ENCODE measurements at regions not wholly inside any gene's neighbourhood (a gene's known extent, or its start where the extent isn't known, plus 50 kb on each side); places are given as distances from the start of the nearest gene placed in this dataset.

DNA sequence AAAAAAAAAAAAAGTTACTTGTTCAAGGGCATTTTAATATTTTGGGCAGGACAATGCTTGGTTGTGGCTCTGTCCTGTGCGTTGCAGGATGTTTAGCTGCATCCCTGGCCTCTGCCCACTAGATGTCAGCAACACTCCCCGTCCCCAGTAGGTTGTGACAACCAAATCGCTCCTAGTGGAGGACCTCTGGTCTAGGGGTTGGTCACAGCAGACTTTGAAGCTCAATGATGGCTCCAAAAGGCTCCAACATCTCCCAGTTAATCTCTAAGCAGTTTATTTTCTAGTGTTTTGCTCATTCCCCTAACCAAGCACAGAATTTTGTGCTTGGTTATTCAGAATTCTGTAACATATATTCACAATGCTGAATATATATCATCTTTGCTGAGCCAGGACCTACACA, 67.0 kb downstream of the CHRNA1 start:
- no peak overlapping the region for H3K4me3 ChIP-seq (ENCODE audit: severe bottlenecking)
- H3K27me3 ChIP-seq (ENCODE audit: insufficient read depth, poor library complexity, severe bottlenecking) = no peaks in the 10 kb centered on the region
- peak; percentile 91 for ATAC-seq (ENCODE audit: low read depth)
- no peaks in the 10 kb centered on the region for H3K9me3 ChIP-seq (ENCODE audit: severe bottlenecking)
- TF ChIP-seq, protein P1, sequence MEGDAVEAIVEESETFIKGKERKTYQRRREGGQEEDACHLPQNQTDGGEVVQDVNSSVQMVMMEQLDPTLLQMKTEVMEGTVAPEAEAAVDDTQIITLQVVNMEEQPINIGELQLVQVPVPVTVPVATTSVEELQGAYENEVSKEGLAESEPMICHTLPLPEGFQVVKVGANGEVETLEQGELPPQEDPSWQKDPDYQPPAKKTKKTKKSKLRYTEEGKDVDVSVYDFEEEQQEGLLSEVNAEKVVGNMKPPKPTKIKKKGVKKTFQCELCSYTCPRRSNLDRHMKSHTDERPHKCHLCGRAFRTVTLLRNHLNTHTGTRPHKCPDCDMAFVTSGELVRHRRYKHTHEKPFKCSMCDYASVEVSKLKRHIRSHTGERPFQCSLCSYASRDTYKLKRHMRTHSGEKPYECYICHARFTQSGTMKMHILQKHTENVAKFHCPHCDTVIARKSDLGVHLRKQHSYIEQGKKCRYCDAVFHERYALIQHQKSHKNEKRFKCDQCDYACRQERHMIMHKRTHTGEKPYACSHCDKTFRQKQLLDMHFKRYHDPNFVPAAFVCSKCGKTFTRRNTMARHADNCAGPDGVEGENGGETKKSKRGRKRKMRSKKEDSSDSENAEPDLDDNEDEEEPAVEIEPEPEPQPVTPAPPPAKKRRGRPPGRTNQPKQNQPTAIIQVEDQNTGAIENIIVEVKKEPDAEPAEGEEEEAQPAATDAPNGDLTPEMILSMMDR (IDR thresholded peaks at IDR 0.05; ENCODE audit: poor library complexity, severe bottlenecking) = peak; percentile 92
- DNase-seq (ENCODE audit: low spot score) = no peak
- H3K27ac ChIP-seq (ENCODE audit: poor library complexity, severe bottlenecking) = no peak overlapping the region
- no peaks in the 10 kb centered on the region for H3K36me3 ChIP-seq (ENCODE audit: low read depth)
- H3K4me1 ChIP-seq (ENCODE audit: insufficient read depth, poor library complexity, severe bottlenecking) = no peaks in the 10 kb centered on the region

DNA sequence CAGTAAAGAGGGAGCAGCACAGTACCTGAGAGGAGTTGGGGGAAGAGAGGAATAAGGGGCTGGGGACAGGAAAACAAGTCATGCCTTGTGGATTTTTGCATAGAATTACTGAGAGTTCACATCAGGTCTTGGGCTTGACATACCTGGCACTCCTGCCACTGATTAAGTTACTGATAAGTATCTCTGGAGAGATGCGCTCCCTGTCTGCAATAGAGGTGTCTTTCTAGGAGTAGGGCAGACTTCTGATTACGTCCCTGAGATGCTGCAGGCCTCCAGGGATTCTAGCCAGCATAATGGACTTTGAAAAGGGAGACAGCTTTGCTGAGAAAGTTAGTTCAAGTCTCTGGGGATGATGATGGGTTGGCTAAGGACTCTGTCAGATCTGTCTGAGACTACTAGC, 69.4 kb downstream of the CHRNA1 start:
- H3K27ac ChIP-seq (ENCODE audit: poor library complexity, severe bottlenecking) = no peak overlapping the region
- no peaks in the 10 kb centered on the region for H3K36me3 ChIP-seq (ENCODE audit: low read depth)
- DNase-seq (ENCODE audit: low spot score) (no peak), ATAC-seq (ENCODE audit: low read depth) (no peak)
- TF ChIP-seq, protein P1 (IDR thresholded peaks at IDR 0.05; ENCODE audit: poor library complexity, severe bottlenecking) = no peak
- no peaks in the 10 kb centered on the region for H3K27me3 ChIP-seq (ENCODE audit: insufficient read depth, poor library complexity, severe bottlenecking)
- no peaks in the 10 kb centered on the region for H3K4me1 ChIP-seq (ENCODE audit: insufficient read depth, poor library complexity, severe bottlenecking)
- H3K9me3 ChIP-seq (ENCODE audit: severe bottlenecking) = no peaks in the 10 kb centered on the region
- no peak overlapping the region for H3K4me3 ChIP-seq (ENCODE audit: severe bottlenecking)

DNA sequence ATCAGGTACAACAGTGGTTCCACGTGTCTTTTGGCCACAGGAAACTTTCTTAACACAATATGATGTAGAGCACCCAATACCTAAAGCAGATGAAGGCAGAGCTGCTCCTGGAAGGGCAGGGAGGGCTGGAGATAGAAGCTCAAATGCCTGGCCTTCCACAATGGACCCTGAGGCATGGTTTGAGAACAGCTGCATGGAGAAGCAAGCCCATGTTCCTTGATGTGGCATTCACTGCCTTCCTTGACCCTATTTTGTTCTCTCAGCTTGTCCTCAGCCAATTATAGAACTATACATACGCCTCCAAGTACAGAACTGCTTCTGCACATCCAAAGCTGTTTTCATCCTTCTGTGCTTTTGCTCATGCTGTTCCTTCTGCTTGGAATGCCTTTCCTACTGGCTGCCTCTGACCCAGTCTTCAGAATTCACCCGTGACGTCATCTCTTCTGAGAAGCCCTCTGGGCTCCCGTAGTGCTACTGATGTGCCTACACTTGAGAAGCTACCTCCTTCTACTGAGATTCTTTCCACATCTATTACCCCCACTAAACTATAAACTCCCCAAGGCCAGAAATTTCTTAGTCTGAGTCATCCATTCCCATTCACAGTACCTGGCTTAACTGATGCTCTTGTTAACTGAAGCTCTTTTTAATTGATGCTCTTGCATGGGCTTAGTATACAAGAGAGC, 69.9 kb downstream of the CHRNA1 start:
- TF ChIP-seq, protein P1 (IDR thresholded peaks at IDR 0.05; ENCODE audit: poor library complexity, severe bottlenecking) = no peak
- Histone ChIP-seq H3K36me3 (ENCODE audit: low read depth) (no peaks in the 10 kb centered on the region), H3K4me1 (ENCODE audit: insufficient read depth, poor library complexity, severe bottlenecking) (no peaks in the 10 kb centered on the region), H3K27me3 (ENCODE audit: insufficient read depth, poor library complexity, severe bottlenecking) (no peaks in the 10 kb centered on the region), H3K27ac (ENCODE audit: poor library complexity, severe bottlenecking) (no peak overlapping the region), H3K9me3 (ENCODE audit: severe bottlenecking) (no peaks in the 10 kb centered on the region), H3K4me3 (ENCODE audit: severe bottlenecking) (no peak overlapping the region)
- ATAC-seq (ENCODE audit: low read depth) (no peak), DNase-seq (ENCODE audit: low spot score) (no peak)

DNA sequence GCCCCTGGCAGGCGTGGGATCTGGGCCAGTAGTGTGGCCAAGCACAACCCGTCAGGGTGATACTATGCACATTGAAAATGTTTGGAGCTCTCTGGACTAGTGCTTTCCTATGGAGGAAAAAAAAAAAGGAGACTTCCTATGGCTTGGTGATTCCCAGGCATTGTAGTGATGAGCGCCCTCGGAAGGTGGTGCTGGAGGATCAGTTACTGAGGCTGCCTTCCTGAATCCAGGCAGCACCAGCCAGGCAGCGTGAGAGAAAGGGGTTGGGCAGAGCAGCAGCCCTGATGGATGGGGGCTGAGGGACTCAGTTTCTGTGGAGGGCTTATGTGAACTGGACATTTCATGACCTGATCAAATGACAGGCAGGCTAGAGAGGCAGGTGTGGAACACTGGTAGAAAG, 70.9 kb downstream of the CHRNA1 start:
- no peaks in the 10 kb centered on the region for H3K4me1 ChIP-seq (ENCODE audit: insufficient read depth, poor library complexity, severe bottlenecking)
- no peaks in the 10 kb centered on the region for H3K27me3 ChIP-seq (ENCODE audit: insufficient read depth, poor library complexity, severe bottlenecking)
- ATAC-seq (ENCODE audit: low read depth) (no peak), DNase-seq (ENCODE audit: low spot score) (no peak)
- no peak overlapping the region for H3K27ac ChIP-seq (ENCODE audit: poor library complexity, severe bottlenecking)
- no peaks in the 10 kb centered on the region for H3K36me3 ChIP-seq (ENCODE audit: low read depth)
- H3K4me3 ChIP-seq (ENCODE audit: severe bottlenecking) = no peak overlapping the region
- TF ChIP-seq, protein P1 (IDR thresholded peaks at IDR 0.05; ENCODE audit: poor library complexity, severe bottlenecking) = no peak
- H3K9me3 ChIP-seq (ENCODE audit: severe bottlenecking) = no peaks in the 10 kb centered on the region

DNA sequence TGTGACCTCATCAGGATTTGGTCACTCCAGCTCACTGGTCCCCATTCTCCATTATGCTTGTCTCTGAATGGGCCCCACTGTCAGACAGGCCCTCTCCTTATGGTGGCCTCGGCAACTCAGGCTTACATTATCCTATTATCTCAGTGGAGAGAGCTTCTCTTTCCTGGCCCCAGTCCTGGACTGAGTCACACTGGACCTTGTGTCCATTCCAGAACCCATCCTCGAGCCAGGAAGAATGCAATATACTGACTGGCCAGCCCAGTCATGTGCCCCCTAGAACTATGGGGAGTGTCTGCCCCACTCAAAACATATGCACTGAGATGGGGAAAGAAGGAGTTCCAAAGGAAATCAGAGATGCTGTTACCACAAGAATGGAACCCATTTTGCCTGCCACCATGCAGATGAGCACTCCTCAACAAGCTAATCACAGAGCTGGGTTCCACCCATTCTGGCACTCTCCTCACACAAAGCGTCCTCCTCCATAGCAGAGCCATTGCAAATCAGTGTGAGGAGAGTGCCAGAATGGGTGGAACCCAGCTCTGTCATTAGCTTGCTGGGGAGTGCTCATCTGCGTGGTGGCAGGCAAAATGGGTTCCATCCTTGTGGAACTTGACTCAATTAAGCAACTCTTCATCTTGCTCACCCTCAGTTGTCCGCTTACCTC, 71.9 kb downstream of the CHRNA1 start:
- no peak for DNase-seq (ENCODE audit: low spot score)
- TF ChIP-seq, protein P1 (IDR thresholded peaks at IDR 0.05; ENCODE audit: poor library complexity, severe bottlenecking) = no peak
- no peak overlapping the region for H3K4me3 ChIP-seq (ENCODE audit: severe bottlenecking)
- H3K27ac ChIP-seq (ENCODE audit: poor library complexity, severe bottlenecking) = no peak overlapping the region
- no peaks in the 10 kb centered on the region for H3K4me1 ChIP-seq (ENCODE audit: insufficient read depth, poor library complexity, severe bottlenecking)
- ATAC-seq (ENCODE audit: low read depth) = no peak
- no peaks in the 10 kb centered on the region for H3K9me3 ChIP-seq (ENCODE audit: severe bottlenecking)
- H3K36me3 ChIP-seq (ENCODE audit: low read depth) = no peaks in the 10 kb centered on the region
- no peaks in the 10 kb centered on the region for H3K27me3 ChIP-seq (ENCODE audit: insufficient read depth, poor library complexity, severe bottlenecking)
